Coronary artery (tissue), 2 donors: ENCODE measurements at regions not wholly inside any gene's neighbourhood (a gene's known extent, or its start where the extent isn't known, plus 50 kb on each side); places are given as distances from the start of the nearest gene placed in this dataset.

Experiments
- DNase-seq: peaks from one replicate; pipeline ENCODE4 v3.0.0-alpha.2; 2017; ENCODE audit warnings: low spot score
- H3K27ac ChIP-seq, 2 donors: fragments of 200-600 bp; sonication (generic); one replicate each; pipeline ENCODE4 v1.5.1; 2016 to 2019
- H3K4me3 ChIP-seq: fragments of 200-600 bp; sonication (generic); 2 replicates; pipeline ENCODE4 v1.5.1; 2016; ENCODE audit warnings: mild to moderate bottlenecking, moderate library complexity
- TF ChIP-seq, protein P1 (sequence below): fragments of 200-600 bp; sonication (generic); IDR thresholded peaks from one replicate; pipeline ENCODE4 v1.5.1; 2019; ENCODE audit warnings: antibody characterized with exemption

- Histone ChIP-seq H3K27ac (no peak overlapping the region), H3K4me3 (no peak overlapping the region)
- DNase-seq: no peak
- TF ChIP-seq, protein P1, sequence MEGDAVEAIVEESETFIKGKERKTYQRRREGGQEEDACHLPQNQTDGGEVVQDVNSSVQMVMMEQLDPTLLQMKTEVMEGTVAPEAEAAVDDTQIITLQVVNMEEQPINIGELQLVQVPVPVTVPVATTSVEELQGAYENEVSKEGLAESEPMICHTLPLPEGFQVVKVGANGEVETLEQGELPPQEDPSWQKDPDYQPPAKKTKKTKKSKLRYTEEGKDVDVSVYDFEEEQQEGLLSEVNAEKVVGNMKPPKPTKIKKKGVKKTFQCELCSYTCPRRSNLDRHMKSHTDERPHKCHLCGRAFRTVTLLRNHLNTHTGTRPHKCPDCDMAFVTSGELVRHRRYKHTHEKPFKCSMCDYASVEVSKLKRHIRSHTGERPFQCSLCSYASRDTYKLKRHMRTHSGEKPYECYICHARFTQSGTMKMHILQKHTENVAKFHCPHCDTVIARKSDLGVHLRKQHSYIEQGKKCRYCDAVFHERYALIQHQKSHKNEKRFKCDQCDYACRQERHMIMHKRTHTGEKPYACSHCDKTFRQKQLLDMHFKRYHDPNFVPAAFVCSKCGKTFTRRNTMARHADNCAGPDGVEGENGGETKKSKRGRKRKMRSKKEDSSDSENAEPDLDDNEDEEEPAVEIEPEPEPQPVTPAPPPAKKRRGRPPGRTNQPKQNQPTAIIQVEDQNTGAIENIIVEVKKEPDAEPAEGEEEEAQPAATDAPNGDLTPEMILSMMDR: no peak
These were observed 242.7 kb downstream of the HAPSTR1 start for GRCh38 chr16:9334103-9334502.

GRCh38 chr16:9337308-9338032 is 246.0 kb downstream of the HAPSTR1 start:
- no peak for DNase-seq
- H3K27ac ChIP-seq: peak overlapping the region in 1 of 2 donors; percentile 9
- TF ChIP-seq, protein P1: no peak
- H3K4me3 ChIP-seq: no peak overlapping the region

- Histone ChIP-seq H3K27ac (no peak overlapping the region), H3K4me3 (no peak overlapping the region)
- DNase-seq: no peak
- TF ChIP-seq, protein P1: no peak
These were observed 246.6 kb downstream of the HAPSTR1 start for GRCh38 chr16:9338068-9338467.

- DNase-seq: no peak
- H3K4me3 ChIP-seq: no peak overlapping the region
- no peak overlapping the region for H3K27ac ChIP-seq
- TF ChIP-seq, protein P1: no peak
These were observed 247.1 kb downstream of the HAPSTR1 start for GRCh38 chr16:9338510-9338909.

DNA sequence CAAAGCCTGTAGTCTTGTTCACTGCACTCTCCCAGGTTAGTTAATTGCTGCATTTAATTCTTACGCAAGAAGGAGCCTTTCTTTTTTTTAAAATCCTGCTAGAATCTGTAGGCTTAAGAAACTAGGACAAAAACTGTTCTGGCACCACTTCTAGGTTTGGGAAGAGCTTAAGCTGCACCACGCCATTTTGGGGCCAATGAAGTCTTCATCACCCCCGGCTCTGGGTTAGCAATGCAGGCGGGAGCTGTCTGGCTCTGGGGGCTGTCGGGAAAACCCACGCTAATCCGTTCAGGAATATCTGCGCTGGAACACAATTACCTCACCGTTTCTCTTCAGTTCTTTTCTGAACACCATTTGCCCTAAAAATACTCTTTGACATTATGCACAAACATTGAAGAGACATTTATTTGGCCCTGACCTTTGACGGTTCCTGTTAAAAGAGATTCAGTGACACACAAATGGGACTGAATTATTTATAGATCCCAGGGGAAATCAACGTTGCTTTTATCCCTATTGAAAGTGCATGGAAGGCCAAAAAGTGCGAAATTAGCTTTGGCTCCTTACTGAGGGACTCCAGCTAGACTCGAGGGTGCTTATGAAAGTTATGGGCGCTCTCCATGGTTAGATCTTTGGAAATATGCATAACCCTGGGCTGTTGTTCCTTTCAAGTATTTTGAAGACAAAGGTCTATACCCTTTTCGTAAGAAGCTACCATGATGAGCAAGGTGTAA is 249.2 kb downstream of the HAPSTR1 start:
- TF ChIP-seq, protein P1: no peak
- no peak for DNase-seq
- Histone ChIP-seq H3K27ac (no peak overlapping the region), H3K4me3 (no peak overlapping the region)

- H3K27ac ChIP-seq: no peak overlapping the region
- TF ChIP-seq, protein P1: no peak
- DNase-seq: no peak
- H3K4me3 ChIP-seq: no peak overlapping the region
These were observed 251.8 kb downstream of the HAPSTR1 start for GRCh38 chr16:9343276-9343675.

DNA sequence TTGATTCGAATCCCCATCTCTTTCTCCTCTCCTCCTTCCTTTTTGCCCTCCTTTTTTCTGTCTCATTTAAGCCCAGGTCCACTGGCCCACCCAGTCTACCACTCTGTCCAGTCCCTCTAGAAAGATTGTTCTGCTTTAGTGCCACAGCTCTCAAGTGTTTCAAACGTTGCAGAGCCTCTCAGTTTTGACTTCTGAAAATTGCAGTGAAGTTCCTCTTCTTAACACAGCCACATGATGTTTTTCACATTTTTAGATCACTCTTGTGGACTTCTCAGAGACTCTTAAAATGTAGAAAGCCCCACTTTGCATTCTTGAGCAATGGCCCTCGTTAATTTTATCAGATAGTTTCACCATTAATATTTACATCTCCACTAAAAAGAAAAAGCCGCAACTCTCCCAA is 253.1 kb downstream of the HAPSTR1 start:
- TF ChIP-seq, protein P1: no peak
- Histone ChIP-seq H3K4me3 (no peak overlapping the region), H3K27ac (no peak overlapping the region)
- DNase-seq: no peak
